ENCODE measurements at regions not wholly inside any gene's neighbourhood (a gene's known extent, or its start where the extent isn't known, plus 50 kb on each side); places are given as distances from the start of the nearest gene placed in this dataset.
"Not testable (repeated sequence)": the region's sequence is repeated elsewhere in the genome, so short reads cannot be mapped to it uniquely, and the experiment has no call there.

- Histone ChIP-seq H3K27ac (no peak overlapping the region), H3K79me2 (no peaks in the 10 kb centered on the region), H3K9me2 (replicated peaks; ENCODE audit: insufficient read depth) (no peaks in the 10 kb centered on the region), H3K4me2 (no peak overlapping the region), H3K9me3 (ENCODE audit: low read depth) (no peaks in the 10 kb centered on the region), H3K4me3 (no peak overlapping the region), H3K27me3 (no peaks in the 10 kb centered on the region), H3K4me1 (ENCODE audit: insufficient read depth) (no peaks in the 10 kb centered on the region), H3K36me3 (replicated peaks; ENCODE audit: insufficient read depth, low read depth) (no peaks in the 10 kb centered on the region), H2AFZ (no peak overlapping the region), H4K20me1 (ENCODE audit: insufficient read depth, poor library complexity, severe bottlenecking) (no peaks in the 10 kb centered on the region)
- no peak for DNase-seq (ENCODE audit: low spot score)
- TF ChIP-seq EZH2phosphoT487 (IDR thresholded peaks at IDR 0.05; ENCODE audit: low read depth, severe bottlenecking, unreplicated experiment) = no peak
- no peak for TF ChIP-seq EZH2 (IDR thresholded peaks at IDR 0.05; ENCODE audit: borderline replicate concordance)
- TF ChIP-seq, protein P1, sequence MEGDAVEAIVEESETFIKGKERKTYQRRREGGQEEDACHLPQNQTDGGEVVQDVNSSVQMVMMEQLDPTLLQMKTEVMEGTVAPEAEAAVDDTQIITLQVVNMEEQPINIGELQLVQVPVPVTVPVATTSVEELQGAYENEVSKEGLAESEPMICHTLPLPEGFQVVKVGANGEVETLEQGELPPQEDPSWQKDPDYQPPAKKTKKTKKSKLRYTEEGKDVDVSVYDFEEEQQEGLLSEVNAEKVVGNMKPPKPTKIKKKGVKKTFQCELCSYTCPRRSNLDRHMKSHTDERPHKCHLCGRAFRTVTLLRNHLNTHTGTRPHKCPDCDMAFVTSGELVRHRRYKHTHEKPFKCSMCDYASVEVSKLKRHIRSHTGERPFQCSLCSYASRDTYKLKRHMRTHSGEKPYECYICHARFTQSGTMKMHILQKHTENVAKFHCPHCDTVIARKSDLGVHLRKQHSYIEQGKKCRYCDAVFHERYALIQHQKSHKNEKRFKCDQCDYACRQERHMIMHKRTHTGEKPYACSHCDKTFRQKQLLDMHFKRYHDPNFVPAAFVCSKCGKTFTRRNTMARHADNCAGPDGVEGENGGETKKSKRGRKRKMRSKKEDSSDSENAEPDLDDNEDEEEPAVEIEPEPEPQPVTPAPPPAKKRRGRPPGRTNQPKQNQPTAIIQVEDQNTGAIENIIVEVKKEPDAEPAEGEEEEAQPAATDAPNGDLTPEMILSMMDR (IDR thresholded peaks at IDR 0.05; ENCODE audit: poor library complexity) = no peak
- WGBS (ENCODE audit: low lambda C conversion rate, missing lambda C conversion rate) = 65% methylated on average over 12 of the region's 14 CpGs
These were observed 89.6 kb downstream of the SPRY4 start for GRCh38 chr5:142235050-142235797.

- H3K4me2 ChIP-seq = no peak overlapping the region
- H3K27ac ChIP-seq = no peak overlapping the region
- H3K79me2 ChIP-seq = no peaks in the 10 kb centered on the region
- no peak for DNase-seq (ENCODE audit: low spot score)
- H2AFZ ChIP-seq = no peak overlapping the region
- no peaks in the 10 kb centered on the region for H3K36me3 ChIP-seq (replicated peaks; ENCODE audit: insufficient read depth, low read depth)
- no peaks in the 10 kb centered on the region for H3K4me1 ChIP-seq (ENCODE audit: insufficient read depth)
- H3K27me3 ChIP-seq = no peaks in the 10 kb centered on the region
- no peaks in the 10 kb centered on the region for H4K20me1 ChIP-seq (ENCODE audit: insufficient read depth, poor library complexity, severe bottlenecking)
- WGBS (ENCODE audit: low lambda C conversion rate, missing lambda C conversion rate) = 87% methylated on average over 16 of the region's 16 CpGs
- H3K9me2 ChIP-seq (replicated peaks; ENCODE audit: insufficient read depth) = no peaks in the 10 kb centered on the region
- H3K4me3 ChIP-seq = no peak overlapping the region
- TF ChIP-seq EZH2phosphoT487 (IDR thresholded peaks at IDR 0.05; ENCODE audit: low read depth, severe bottlenecking, unreplicated experiment) = no peak
- no peak for TF ChIP-seq EZH2 (IDR thresholded peaks at IDR 0.05; ENCODE audit: borderline replicate concordance)
- TF ChIP-seq, protein P1 (IDR thresholded peaks at IDR 0.05; ENCODE audit: poor library complexity) = no peak
- no peaks in the 10 kb centered on the region for H3K9me3 ChIP-seq (ENCODE audit: low read depth)
These were observed 91.5 kb downstream of the SPRY4 start for GRCh38 chr5:142233083-142234032.

DNA sequence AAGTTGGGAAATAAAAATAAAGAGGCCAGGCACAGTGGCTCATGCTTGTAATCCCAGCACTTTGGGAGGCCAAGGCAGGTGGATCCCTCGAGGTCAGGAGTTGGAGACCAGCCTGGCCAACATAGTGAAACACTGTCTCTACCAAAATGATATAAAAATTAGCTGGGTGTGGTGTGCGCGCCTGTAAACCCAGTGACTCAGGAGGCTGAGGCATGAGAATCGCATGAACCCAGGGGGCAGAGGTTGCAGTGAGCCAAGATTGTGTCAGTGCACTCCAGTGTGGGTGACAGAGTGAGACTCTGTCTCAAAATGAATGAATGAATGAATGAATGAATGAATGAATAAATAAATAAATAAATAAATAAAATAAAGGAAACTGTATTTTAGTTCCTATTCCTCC, 93.9 kb downstream of the SPRY4 start:
- not testable (repeated sequence) for H2AFZ ChIP-seq; H3K4me3 ChIP-seq; H3K27ac ChIP-seq; H3K79me2 ChIP-seq; H4K20me1 ChIP-seq (ENCODE audit: insufficient read depth, poor library complexity, severe bottlenecking); H3K27me3 ChIP-seq; DNase-seq (ENCODE audit: low spot score); H3K4me2 ChIP-seq; H3K9me3 ChIP-seq (ENCODE audit: low read depth); H3K9me2 ChIP-seq (replicated peaks; ENCODE audit: insufficient read depth); H3K4me1 ChIP-seq (ENCODE audit: insufficient read depth); H3K36me3 ChIP-seq (replicated peaks; ENCODE audit: insufficient read depth, low read depth)
- whole genome bisulfite sequencing (ENCODE audit: low lambda C conversion rate, missing lambda C conversion rate) = 89% methylated on average over 4 of the region's 4 CpGs

DNA sequence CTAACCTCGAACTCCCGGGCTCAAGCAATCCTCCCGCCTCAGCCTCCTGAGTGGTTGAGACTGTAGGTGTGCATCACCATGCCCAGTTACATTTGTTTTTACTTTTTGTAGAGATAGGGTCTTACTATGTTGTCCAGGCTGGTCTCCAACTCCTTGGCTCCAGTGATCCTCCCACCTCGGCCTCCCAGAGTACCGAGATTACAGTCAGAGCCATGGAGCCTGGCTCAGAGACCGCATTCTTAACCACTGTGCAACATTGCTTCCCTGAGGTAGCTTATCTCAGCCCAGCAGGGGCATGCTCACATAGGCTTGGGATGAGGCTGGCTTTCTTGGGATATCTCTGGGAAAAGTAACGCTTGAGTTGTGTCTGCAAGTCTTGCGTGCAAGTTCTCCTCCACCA, 99.7 kb downstream of the SPRY4 start:
- 93% methylated on average over 8 of the region's 8 CpGs for WGBS (ENCODE audit: low lambda C conversion rate, missing lambda C conversion rate)
- Histone ChIP-seq H3K79me2 (no peaks in the 10 kb centered on the region), H3K4me2 (no peak overlapping the region), H3K9me2 (replicated peaks; ENCODE audit: insufficient read depth) (no peaks in the 10 kb centered on the region), H3K4me1 (ENCODE audit: insufficient read depth) (peaks cover 13% of the 10 kb centered on the region), H4K20me1 (ENCODE audit: insufficient read depth, poor library complexity, severe bottlenecking) (no peaks in the 10 kb centered on the region), H3K36me3 (replicated peaks; ENCODE audit: insufficient read depth, low read depth) (no peaks in the 10 kb centered on the region), H3K9me3 (ENCODE audit: low read depth) (no peaks in the 10 kb centered on the region), H3K4me3 (no peak overlapping the region), H2AFZ (no peak overlapping the region), H3K27ac (no peak overlapping the region), H3K27me3 (peaks cover 3% of the 10 kb centered on the region)
- DNase-seq (ENCODE audit: low spot score) = no peak
- no peak for TF ChIP-seq EZH2 (IDR thresholded peaks at IDR 0.05; ENCODE audit: borderline replicate concordance)
- no peak for TF ChIP-seq EZH2phosphoT487 (IDR thresholded peaks at IDR 0.05; ENCODE audit: low read depth, severe bottlenecking, unreplicated experiment)
- TF ChIP-seq, protein P1 (IDR thresholded peaks at IDR 0.05; ENCODE audit: poor library complexity) = no peak
